HEK293 (cell line): ENCODE measurements at regions not wholly inside any gene's neighbourhood (a gene's known extent, or its start where the extent isn't known, plus 50 kb on each side); places are given as distances from the start of the nearest gene placed in this dataset.

Source experiments
- CTCF ChIA-PET: fragments of 350-600 bp; formaldehyde crosslinking; extraction: SDS; loops from one replicate; lab custom pipeline; 2021; ENCODE audit warnings: antibody characterized with exemption; lab: Yijun Ruan, JAX
- POLR2A ChIA-PET: fragments of 300-600 bp; formaldehyde crosslinking; extraction: SDS; loops from one replicate; lab custom pipeline; 2020; ENCODE audit warnings: antibody characterized with exemption, inconsistent platforms; lab: Yijun Ruan, JAX
- H3K27ac ChIP-seq: fragments of 200-500 bp; sonication (Bioruptor generic); 2 replicates; pipeline ENCODE4 v1.5.1; 2014; ENCODE audit warnings: low read depth, low read length, control low read depth, inconsistent platforms; ENCODE audit errors: extremely low read depth
- H3K36me3 ChIP-seq, 2 experiments: fragments of 200-500 bp in 1 of 2; sonication (Bioruptor generic) in 1 of 2; 1 replicate in 1 of 2; 2 replicates in 1 of 2; pipeline ENCODE4 v1.5.1; 2014 to 2017; ENCODE audit warnings: inconsistent platforms in 2 of 2, low read length in 2 of 2; ENCODE audit not compliant: control insufficient read depth in 2 of 2, insufficient read depth in 1 of 2
- H3K4me1 ChIP-seq: fragments of 200-500 bp; sonication (Bioruptor generic); 2 replicates; pipeline ENCODE4 v1.5.1; 2014; ENCODE audit warnings: mild to moderate bottlenecking, low read length, inconsistent platforms; ENCODE audit not compliant: control insufficient read depth, insufficient read depth
- H3K4me3 ChIP-seq: 2 replicates; pipeline ENCODE4 v1.5.1; 2011; ENCODE audit warnings: low read depth, mild to moderate bottlenecking, control low read depth, low read length, moderate library complexity
- H3K9me3 ChIP-seq: fragments of 200-500 bp; sonication (Bioruptor generic); 2 replicates; pipeline ENCODE4 v1.5.1; 2014; ENCODE audit warnings: low read depth, low read length, inconsistent platforms; ENCODE audit not compliant: control insufficient read depth, insufficient read depth
- EGR2 ChIP-seq: fragments of 450-650 bp; formaldehyde crosslinking; IDR thresholded peaks from 2 replicates; pipeline ENCODE4 v1.5.1; 2016; ENCODE audit warnings: low read depth, missing biosample characterization, missing genetic modification characterization
- GLI2 ChIP-seq: fragments of 450-650 bp; formaldehyde crosslinking; IDR thresholded peaks from 2 replicates; pipeline ENCODE4; 2017; ENCODE audit warnings: missing biosample characterization, missing genetic modification characterization, low read depth, borderline replicate concordance
- PRDM1 ChIP-seq: fragments of 450-650 bp; formaldehyde crosslinking; IDR thresholded peaks from 2 replicates; pipeline ENCODE4; 2016; ENCODE audit warnings: missing biosample characterization, missing genetic modification characterization
- ZNF114 ChIP-seq: fragments of 450-650 bp; formaldehyde crosslinking; IDR thresholded peaks from 2 replicates; pipeline ENCODE4 v1.5.0; 2017; ENCODE audit warnings: missing biosample characterization, missing genetic modification characterization
- ZNF274 ChIP-seq, 2 experiments: fragments of 200-500 bp in 1 of 2; fragments of 450-650 bp in 1 of 2; sonication (Bioruptor generic) in 1 of 2; formaldehyde crosslinking in 1 of 2; IDR thresholded peaks; 2 replicates each; pipeline versions ENCODE4 v1.5.1 to v1.6.1; 2014 to 2016; ENCODE audit warnings: borderline replicate concordance in 1 of 2, inconsistent platforms in 1 of 2, low read length in 1 of 2, missing biosample characterization in 1 of 2, missing genetic modification characterization in 1 of 2
- ZNF677 ChIP-seq: fragments of 450-650 bp; IDR thresholded peaks from 2 replicates; pipeline ENCODE4 v1.5.0; 2018; ENCODE audit warnings: missing biosample characterization, mild to moderate bottlenecking, missing genetic modification characterization, moderate library complexity
- TF ChIP-seq, protein P1 (sequence below): fragments of 450-650 bp; formaldehyde crosslinking; IDR thresholded peaks from 2 replicates; pipeline ENCODE4 v1.5.1; 2016; ENCODE audit warnings: missing biosample characterization, missing genetic modification characterization
- TF ChIP-seq, protein P2 (sequence below): fragments of 450-650 bp; formaldehyde crosslinking; IDR thresholded peaks from 2 replicates; pipeline ENCODE4; 2016; ENCODE audit warnings: missing biosample characterization, missing genetic modification characterization
- TF ChIP-seq, protein P3 (sequence below): fragments of 450-650 bp; formaldehyde crosslinking; IDR thresholded peaks from 2 replicates; pipeline ENCODE4 v1.5.1; 2016; ENCODE audit warnings: missing biosample characterization, missing genetic modification characterization
- TF ChIP-seq, protein P4 (sequence below): fragments of 450-650 bp; IDR thresholded peaks from 2 replicates; pipeline ENCODE4 v1.5.1; 2018; ENCODE audit warnings: missing biosample characterization, missing genetic modification characterization
- TF ChIP-seq, protein P5 (sequence below): fragments of 450-650 bp; formaldehyde crosslinking; IDR thresholded peaks from 2 replicates; pipeline ENCODE4 v1.5.1; 2016; ENCODE audit warnings: missing biosample characterization, missing genetic modification characterization

DNA sequence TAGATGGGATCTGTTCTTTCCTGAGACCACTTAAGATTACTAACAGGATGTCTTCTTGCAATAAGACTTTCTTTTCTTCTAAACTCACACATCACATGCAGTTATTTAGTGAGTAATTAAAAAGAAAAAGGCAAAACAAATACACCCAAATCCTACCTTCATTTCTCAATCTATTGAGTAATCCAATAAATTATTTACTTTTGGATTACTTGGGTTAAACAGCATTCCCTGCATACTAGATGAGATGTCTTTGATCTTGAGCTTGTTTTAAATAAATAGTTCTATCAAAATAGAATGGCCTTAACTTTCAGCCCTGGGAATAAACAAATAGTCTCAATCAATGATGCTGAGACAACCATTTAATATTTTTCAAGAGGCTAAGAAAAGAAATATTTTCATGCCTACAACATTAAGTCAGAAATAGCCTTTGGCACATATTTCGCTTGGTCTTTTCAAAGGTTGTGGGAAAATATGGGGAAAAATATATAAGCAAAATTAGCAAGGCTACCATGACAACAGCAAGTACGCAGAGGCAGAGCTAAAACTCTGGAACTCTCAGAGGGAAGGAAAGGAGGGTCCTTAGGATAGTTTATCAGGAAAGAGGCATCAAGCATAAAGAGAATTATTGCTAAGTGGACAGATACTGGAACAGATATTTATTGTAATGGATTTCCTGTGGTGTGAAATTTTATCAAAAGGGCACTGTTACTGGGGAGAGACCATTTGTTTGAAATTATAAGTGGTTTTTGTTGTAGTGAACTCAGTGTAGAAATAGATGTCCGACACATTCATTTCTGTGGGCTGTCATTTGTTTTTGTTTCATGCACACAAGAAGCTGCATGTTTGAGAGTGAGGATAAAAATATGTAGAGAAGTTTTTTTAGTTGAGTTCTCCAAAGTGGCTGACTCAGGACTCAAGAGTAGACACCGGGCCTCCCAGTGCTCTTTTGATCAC is 70.2 kb upstream of the CDH6 start:
- ChIA-PET POLR2A (no interaction called here), CTCF (no interaction called here)
- Histone ChIP-seq H3K9me3 (no peaks in the 10 kb centered on the region), H3K4me1 (no peaks in the 10 kb centered on the region), H3K27ac (no peak overlapping the region), H3K4me3 (no peak overlapping the region), H3K36me3 (no peaks in the 10 kb centered on the region)
- TF ChIP-seq, protein P1, sequence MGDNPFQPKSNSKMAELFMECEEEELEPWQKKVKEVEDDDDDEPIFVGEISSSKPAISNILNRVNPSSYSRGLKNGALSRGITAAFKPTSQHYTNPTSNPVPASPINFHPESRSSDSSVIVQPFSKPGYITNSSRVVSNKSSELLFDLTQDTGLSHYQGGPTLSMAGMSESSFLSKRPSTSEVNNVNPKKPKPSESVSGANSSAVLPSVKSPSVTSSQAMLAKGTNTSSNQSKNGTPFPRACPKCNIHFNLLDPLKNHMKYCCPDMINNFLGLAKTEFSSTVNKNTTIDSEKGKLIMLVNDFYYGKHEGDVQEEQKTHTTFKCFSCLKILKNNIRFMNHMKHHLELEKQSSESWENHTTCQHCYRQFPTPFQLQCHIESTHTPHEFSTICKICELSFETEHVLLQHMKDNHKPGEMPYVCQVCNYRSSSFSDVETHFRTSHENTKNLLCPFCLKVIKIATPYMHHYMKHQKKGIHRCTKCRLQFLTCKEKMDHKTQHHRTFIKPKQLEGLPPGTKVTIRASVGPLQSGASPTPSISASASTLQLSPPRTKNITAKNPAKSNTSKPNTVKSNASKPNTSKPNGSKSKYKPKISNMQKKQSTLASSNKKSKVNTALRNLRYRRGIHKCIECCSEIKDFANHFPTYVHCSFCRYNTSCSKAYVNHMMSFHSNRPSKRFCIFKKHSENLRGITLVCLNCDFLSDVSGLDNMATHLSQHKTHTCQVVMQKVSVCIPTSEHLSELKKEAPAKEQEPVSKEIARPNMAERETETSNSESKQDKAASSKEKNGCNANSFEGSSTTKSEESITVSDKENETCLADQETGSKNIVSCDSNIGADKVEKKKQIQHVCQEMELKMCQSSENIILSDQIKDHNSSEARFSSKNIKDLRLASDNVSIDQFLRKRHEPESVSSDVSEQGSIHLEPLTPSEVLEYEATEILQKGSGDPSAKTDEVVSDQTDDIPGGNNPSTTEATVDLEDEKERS (tag by site-specific recombination) = no peak
- no peak for TF ChIP-seq ZNF274 (IDR thresholded peaks at IDR 0.05; ENCODE audit: low read length)
- no peak for TF ChIP-seq ZNF274 (tag by site-specific recombination; IDR thresholded peaks at IDR 0.05; ENCODE audit: borderline replicate concordance)
- TF ChIP-seq, protein P2, sequence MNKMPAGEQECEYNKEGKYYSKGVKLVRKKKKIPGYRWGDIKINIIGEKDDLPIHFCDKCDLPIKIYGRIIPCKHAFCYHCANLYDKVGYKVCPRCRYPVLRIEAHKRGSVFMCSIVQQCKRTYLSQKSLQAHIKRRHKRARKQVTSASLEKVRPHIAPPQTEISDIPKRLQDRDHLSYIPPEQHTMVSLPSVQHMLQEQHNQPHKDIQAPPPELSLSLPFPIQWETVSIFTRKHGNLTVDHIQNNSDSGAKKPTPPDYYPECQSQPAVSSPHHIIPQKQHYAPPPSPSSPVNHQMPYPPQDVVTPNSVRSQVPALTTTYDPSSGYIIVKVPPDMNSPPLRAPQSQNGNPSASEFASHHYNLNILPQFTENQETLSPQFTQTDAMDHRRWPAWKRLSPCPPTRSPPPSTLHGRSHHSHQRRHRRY (tag by site-specific recombination) = no peak
- no peak for TF ChIP-seq GLI2
- TF ChIP-seq, protein P3, sequence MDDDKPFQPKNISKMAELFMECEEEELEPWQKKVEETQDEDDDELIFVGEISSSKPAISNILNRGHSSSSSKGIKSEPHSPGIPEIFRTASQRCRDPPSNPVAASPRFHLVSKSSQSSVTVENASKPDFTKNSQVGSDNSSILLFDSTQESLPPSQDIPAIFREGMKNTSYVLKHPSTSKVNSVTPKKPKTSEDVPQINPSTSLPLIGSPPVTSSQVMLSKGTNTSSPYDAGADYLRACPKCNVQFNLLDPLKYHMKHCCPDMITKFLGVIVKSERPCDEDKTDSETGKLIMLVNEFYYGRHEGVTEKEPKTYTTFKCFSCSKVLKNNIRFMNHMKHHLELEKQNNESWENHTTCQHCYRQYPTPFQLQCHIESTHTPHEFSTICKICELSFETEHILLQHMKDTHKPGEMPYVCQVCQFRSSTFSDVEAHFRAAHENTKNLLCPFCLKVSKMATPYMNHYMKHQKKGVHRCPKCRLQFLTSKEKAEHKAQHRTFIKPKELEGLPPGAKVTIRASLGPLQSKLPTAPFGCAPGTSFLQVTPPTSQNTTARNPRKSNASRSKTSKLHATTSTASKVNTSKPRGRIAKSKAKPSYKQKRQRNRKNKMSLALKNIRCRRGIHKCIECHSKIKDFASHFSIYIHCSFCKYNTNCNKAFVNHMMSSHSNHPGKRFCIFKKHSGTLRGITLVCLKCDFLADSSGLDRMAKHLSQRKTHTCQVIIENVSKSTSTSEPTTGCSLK (tag by site-specific recombination) = no peak
- no peak for TF ChIP-seq EGR2 (tag by site-specific recombination)
- no peak for TF ChIP-seq ZNF114 (tag by site-specific recombination)
- TF ChIP-seq, protein P4, sequence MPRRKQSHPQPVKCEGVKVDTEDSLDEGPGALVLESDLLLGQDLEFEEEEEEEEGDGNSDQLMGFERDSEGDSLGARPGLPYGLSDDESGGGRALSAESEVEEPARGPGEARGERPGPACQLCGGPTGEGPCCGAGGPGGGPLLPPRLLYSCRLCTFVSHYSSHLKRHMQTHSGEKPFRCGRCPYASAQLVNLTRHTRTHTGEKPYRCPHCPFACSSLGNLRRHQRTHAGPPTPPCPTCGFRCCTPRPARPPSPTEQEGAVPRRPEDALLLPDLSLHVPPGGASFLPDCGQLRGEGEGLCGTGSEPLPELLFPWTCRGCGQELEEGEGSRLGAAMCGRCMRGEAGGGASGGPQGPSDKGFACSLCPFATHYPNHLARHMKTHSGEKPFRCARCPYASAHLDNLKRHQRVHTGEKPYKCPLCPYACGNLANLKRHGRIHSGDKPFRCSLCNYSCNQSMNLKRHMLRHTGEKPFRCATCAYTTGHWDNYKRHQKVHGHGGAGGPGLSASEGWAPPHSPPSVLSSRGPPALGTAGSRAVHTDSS (tag by site-specific recombination) = no peak
- TF ChIP-seq, protein P5, sequence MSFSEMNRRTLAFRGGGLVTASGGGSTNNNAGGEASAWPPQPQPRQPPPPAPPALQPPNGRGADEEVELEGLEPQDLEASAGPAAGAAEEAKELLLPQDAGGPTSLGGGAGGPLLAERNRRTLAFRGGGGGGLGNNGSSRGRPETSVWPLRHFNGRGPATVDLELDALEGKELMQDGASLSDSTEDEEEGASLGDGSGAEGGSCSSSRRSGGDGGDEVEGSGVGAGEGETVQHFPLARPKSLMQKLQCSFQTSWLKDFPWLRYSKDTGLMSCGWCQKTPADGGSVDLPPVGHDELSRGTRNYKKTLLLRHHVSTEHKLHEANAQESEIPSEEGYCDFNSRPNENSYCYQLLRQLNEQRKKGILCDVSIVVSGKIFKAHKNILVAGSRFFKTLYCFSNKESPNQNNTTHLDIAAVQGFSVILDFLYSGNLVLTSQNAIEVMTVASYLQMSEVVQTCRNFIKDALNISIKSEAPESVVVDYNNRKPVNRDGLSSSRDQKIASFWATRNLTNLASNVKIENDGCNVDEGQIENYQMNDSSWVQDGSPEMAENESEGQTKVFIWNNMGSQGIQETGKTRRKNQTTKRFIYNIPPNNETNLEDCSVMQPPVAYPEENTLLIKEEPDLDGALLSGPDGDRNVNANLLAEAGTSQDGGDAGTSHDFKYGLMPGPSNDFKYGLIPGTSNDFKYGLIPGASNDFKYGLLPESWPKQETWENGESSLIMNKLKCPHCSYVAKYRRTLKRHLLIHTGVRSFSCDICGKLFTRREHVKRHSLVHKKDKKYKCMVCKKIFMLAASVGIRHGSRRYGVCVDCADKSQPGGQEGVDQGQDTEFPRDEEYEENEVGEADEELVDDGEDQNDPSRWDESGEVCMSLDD = no peak
- TF ChIP-seq ZNF677 (tag by site-specific recombination) = no peak
- TF ChIP-seq PRDM1 (tag by site-specific recombination) = no peak

DNA sequence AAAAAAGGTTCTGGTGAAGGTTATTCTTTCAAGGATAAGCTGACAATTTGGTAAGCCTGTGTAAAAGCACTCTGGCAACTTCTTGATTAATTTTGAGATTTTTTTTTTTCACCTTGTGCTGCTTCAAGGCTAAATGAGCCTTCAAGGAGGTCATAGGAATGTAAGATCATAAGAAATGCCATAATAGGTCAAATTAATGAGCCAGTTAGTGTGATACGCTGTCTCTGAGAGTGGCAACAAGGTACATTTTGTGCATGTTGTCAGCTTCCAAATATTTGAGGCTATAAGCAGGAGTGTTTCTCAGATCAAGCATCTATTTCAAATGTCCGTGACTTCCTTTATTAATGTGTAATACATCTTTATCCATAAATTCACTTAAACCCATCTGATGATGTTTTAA is 72.3 kb upstream of the CDH6 start:
- H3K27ac ChIP-seq = no peak overlapping the region
- POLR2A ChIA-PET = no interaction called here

More for the DNA sequence above, 72.3 kb upstream of the CDH6 start:
- no peak for TF ChIP-seq PRDM1 (tag by site-specific recombination)
- TF ChIP-seq, all 188 proteins: peak for 0
- H3K9me3 ChIP-seq = no peaks in the 10 kb centered on the region
- CTCF ChIA-PET = interaction anchor here (0.7 kb wide), 1 partner anchor 66 kb away, joined by 3 read pairs; no protein-coding TSS in a partner anchor
- H3K36me3 ChIP-seq = no peaks in the 10 kb centered on the region
- no peak overlapping the region for H3K4me3 ChIP-seq
- no peaks in the 10 kb centered on the region for H3K4me1 ChIP-seq
